ENCODE measurements at regions not wholly inside any gene's neighbourhood (a gene's known extent, or its start where the extent isn't known, plus 50 kb on each side); places are given as distances from the start of the nearest gene placed in this dataset.

DNA sequence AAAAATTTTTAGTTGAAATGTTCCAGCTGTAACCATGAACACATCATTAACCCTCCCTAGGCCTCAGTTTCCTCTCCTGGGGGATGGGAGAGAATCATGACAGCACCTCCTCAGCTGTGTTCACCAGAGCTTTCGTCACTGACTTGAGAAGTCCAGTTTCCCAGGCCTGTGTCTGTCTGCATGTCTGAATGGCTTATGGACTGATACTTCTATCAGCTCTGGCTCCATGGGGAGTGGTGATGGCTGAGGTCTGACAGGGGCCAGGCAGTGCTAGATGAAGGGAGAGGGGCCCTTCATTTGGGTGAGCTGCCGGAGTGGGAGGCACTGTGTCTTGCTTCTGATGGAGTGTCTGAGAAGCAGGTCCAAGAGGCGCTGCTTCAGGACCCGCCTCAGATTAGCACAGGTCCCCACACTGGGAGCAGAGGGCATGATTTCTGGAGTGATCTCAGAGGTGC, 192.9 kb downstream of the PTPN20 start:
- Histone ChIP-seq H3K9me3 (replicated peaks; ENCODE audit: insufficient read depth, low read length) (no peaks in the 10 kb centered on the region), H3F3A (ENCODE audit: insufficient read depth, low read length) (no peaks in the 10 kb centered on the region), H3K4me2 (ENCODE audit: low read depth, low read length) (no peak overlapping the region), H3K36me3 (replicated peaks; ENCODE audit: insufficient read depth, low read length) (no peaks in the 10 kb centered on the region), H3K27me3 (replicated peaks; ENCODE audit: insufficient read depth, low read length) (no peaks in the 10 kb centered on the region), H3K9me2 (replicated peaks; ENCODE audit: insufficient read depth, low read length) (no peaks in the 10 kb centered on the region), H3K27ac (ENCODE audit: low read length) (no peak overlapping the region), H3K4me3 (ENCODE audit: low read length) (no peak overlapping the region), H2AFZ (ENCODE audit: low read length) (no peak overlapping the region), H3K79me2 (ENCODE audit: low read length) (no peaks in the 10 kb centered on the region), H4K20me1 (ENCODE audit: insufficient read depth, low read length) (no peaks in the 10 kb centered on the region), H3K9ac (ENCODE audit: low read length) (no peak overlapping the region), H3K4me1 (ENCODE audit: low read length) (no peaks in the 10 kb centered on the region)
- DNase-seq = no peak
- TF ChIP-seq EZH2 (optimal IDR thresholded peaks at IDR 0.05; ENCODE audit: low read depth, low read length) (no peak), EZH2phosphoT487 (IDR thresholded peaks at IDR 0.05; ENCODE audit: low read length) (no peak)
- TF ChIP-seq, protein P1, sequence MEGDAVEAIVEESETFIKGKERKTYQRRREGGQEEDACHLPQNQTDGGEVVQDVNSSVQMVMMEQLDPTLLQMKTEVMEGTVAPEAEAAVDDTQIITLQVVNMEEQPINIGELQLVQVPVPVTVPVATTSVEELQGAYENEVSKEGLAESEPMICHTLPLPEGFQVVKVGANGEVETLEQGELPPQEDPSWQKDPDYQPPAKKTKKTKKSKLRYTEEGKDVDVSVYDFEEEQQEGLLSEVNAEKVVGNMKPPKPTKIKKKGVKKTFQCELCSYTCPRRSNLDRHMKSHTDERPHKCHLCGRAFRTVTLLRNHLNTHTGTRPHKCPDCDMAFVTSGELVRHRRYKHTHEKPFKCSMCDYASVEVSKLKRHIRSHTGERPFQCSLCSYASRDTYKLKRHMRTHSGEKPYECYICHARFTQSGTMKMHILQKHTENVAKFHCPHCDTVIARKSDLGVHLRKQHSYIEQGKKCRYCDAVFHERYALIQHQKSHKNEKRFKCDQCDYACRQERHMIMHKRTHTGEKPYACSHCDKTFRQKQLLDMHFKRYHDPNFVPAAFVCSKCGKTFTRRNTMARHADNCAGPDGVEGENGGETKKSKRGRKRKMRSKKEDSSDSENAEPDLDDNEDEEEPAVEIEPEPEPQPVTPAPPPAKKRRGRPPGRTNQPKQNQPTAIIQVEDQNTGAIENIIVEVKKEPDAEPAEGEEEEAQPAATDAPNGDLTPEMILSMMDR (IDR thresholded peaks at IDR 0.05; ENCODE audit: low read length) = no peak

DNA sequence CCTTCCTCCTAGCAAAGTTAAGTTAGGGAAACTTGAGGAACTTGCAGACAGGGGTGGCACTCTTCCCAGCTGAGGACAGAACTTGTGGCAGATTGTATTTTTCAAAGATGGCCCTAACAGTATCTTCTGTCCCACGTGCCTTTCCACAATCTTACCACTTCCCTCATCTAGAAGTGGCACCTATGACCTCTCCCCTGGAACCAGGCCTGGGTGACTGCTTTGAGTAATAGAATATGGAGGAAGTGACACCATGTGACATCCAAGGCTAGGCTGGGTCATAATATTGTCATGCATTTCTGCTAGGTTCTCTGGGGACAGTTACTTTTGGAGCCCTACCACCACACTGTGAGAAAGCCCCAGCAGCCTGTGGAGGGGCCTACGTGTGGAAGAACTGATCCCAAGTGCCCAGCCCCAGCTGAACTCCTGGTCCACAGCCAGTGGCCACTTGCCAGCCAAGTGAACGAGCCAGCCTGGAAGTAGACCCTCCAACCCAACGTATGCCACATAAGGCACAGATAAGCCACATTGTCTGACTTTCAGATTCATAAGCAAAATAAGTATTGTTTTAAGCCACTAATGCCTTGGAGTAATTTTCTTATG, 193.7 kb downstream of the PTPN20 start:
- no peak overlapping the region for H3K9ac ChIP-seq (ENCODE audit: low read length)
- no peak overlapping the region for H3K4me2 ChIP-seq (ENCODE audit: low read depth, low read length)
- no peaks in the 10 kb centered on the region for H3K4me1 ChIP-seq (ENCODE audit: low read length)
- H3K9me3 ChIP-seq (replicated peaks; ENCODE audit: insufficient read depth, low read length) = no peaks in the 10 kb centered on the region
- DNase-seq = no peak
- H3K9me2 ChIP-seq (replicated peaks; ENCODE audit: insufficient read depth, low read length) = no peaks in the 10 kb centered on the region
- no peaks in the 10 kb centered on the region for H3K79me2 ChIP-seq (ENCODE audit: low read length)
- no peaks in the 10 kb centered on the region for H4K20me1 ChIP-seq (ENCODE audit: insufficient read depth, low read length)
- TF ChIP-seq EZH2 (optimal IDR thresholded peaks at IDR 0.05; ENCODE audit: low read depth, low read length) (no peak), EZH2phosphoT487 (IDR thresholded peaks at IDR 0.05; ENCODE audit: low read length) (no peak)
- TF ChIP-seq, protein P1 (IDR thresholded peaks at IDR 0.05; ENCODE audit: low read length) = no peak
- H3F3A ChIP-seq (ENCODE audit: insufficient read depth, low read length) = no peaks in the 10 kb centered on the region
- H3K36me3 ChIP-seq (replicated peaks; ENCODE audit: insufficient read depth, low read length) = no peaks in the 10 kb centered on the region
- H3K4me3 ChIP-seq (ENCODE audit: low read length) = no peak overlapping the region
- H3K27me3 ChIP-seq (replicated peaks; ENCODE audit: insufficient read depth, low read length) = no peaks in the 10 kb centered on the region
- H3K27ac ChIP-seq (ENCODE audit: low read length) = no peak overlapping the region
- H2AFZ ChIP-seq (ENCODE audit: low read length) = no peak overlapping the region

DNA sequence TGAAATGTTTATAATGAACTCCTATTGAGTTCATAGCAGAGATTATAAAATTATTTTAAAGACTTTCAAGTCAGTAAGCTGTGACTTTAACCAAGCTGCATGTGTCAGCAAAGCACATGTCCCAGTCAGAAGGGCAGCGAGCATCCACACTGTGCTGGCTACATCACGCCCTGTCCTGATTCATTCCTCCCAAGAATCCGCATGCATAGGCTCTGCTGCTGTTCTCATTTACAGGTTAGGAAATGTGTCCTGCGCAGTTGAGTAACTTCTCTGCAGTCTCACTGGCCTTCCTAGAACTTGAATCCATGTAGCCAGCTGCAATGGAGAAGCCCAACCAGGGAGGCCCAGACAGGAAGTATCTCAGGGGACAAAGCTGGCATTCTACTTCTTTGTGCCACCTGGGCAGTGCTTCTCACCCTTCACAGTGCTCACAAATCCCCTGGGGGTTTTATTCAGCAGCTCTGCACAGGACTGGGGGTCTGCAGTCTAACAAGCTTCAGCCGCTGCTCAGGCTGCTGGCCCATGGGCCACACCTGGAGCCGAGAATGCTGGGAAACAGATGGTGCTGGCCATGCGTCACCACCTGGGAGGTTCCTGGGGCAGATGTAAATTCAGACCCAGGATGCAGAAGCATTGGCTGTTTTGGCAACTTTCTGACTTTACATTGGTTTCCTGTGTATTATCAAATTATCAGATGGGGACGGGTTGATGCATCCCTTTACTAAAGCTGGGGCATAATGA, 192.8 kb upstream of the GDF10 start:
- TF ChIP-seq EZH2 (optimal IDR thresholded peaks at IDR 0.05; ENCODE audit: low read depth, low read length) (no peak), EZH2phosphoT487 (IDR thresholded peaks at IDR 0.05; ENCODE audit: low read length) (no peak)
- TF ChIP-seq, protein P1 (IDR thresholded peaks at IDR 0.05; ENCODE audit: low read length) = no peak
- H3K27ac ChIP-seq (ENCODE audit: low read length) = no peak overlapping the region

More for the DNA sequence above, 192.8 kb upstream of the GDF10 start:
- Histone ChIP-seq H3K27me3 (replicated peaks; ENCODE audit: insufficient read depth, low read length) (no peaks in the 10 kb centered on the region), H3K9me3 (replicated peaks; ENCODE audit: insufficient read depth, low read length) (no peaks in the 10 kb centered on the region), H3K79me2 (ENCODE audit: low read length) (no peaks in the 10 kb centered on the region), H2AFZ (ENCODE audit: low read length) (no peak overlapping the region), H3K36me3 (replicated peaks; ENCODE audit: insufficient read depth, low read length) (no peaks in the 10 kb centered on the region), H3K9me2 (replicated peaks; ENCODE audit: insufficient read depth, low read length) (no peaks in the 10 kb centered on the region), H3K4me3 (ENCODE audit: low read length) (no peak overlapping the region), H4K20me1 (ENCODE audit: insufficient read depth, low read length) (no peaks in the 10 kb centered on the region), H3K4me2 (ENCODE audit: low read depth, low read length) (no peak overlapping the region), H3K9ac (ENCODE audit: low read length) (no peak overlapping the region), H3K4me1 (ENCODE audit: low read length) (no peaks in the 10 kb centered on the region), H3F3A (ENCODE audit: insufficient read depth, low read length) (no peaks in the 10 kb centered on the region)
- no peak for DNase-seq
